ENCODE measurements at regions not wholly inside any gene's neighbourhood (a gene's known extent, or its start where the extent isn't known, plus 50 kb on each side); places are given as distances from the start of the nearest gene placed in this dataset.

DNA sequence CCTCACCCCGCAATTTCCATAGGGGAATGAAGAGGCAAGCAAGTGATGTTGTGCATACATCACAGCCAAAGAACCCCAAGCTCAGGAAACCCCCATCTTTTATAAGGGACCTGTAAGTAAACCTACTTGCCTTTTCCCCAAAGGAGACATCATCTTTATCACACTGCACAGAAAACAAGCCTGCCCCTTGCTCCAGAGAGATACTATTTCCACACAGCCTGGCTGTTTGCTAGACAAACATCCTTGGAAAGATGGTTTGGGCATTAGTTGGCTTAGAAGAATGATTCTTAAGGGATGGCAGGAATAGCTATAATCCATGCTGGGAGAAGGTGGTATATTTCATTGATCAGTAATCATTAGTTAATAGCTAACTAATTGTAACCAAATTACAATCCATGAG lies 123.7 kb upstream of the SEC61G start:
- TF ChIP-seq, protein P1, sequence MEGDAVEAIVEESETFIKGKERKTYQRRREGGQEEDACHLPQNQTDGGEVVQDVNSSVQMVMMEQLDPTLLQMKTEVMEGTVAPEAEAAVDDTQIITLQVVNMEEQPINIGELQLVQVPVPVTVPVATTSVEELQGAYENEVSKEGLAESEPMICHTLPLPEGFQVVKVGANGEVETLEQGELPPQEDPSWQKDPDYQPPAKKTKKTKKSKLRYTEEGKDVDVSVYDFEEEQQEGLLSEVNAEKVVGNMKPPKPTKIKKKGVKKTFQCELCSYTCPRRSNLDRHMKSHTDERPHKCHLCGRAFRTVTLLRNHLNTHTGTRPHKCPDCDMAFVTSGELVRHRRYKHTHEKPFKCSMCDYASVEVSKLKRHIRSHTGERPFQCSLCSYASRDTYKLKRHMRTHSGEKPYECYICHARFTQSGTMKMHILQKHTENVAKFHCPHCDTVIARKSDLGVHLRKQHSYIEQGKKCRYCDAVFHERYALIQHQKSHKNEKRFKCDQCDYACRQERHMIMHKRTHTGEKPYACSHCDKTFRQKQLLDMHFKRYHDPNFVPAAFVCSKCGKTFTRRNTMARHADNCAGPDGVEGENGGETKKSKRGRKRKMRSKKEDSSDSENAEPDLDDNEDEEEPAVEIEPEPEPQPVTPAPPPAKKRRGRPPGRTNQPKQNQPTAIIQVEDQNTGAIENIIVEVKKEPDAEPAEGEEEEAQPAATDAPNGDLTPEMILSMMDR (IDR thresholded peaks at IDR 0.05 in 4 of 5, conservative IDR thresholded peaks at IDR 0.05 in 1 of 5): no peak
- no peak for TF ChIP-seq POLR2A (IDR thresholded peaks at IDR 0.05)

All from gastrocnemius medialis (tissue), 4 donors.